GM12878 (cell line): ENCODE measurements at regions not wholly inside any gene's neighbourhood (a gene's known extent, or its start where the extent isn't known, plus 50 kb on each side); places are given as distances from the start of the nearest gene placed in this dataset.

Experiments used
- ATAC-seq: fragments of 200-7000 bp; cut with Tn5 transposase; 3 replicates; pipeline ENCODE4 v1.9.1; 2020; ENCODE audit warnings: mild to moderate bottlenecking, moderate library complexity
- BruUV-seq: library from RNA; stranded (reverse); fragments of 400-500 nt; replicated peaks from 2 replicates; lab custom pipeline; 2021; lab: Mats Ljungman, UMichigan
- CTCF ChIA-PET: fragments of 300-600 bp; sonication (Branson Sonifier 250); formaldehyde crosslinking; extraction: SDS; loops from one replicate; lab custom pipeline; 2021; ENCODE audit warnings: inconsistent platforms; lab: Yijun Ruan, JAX
- POLR2A ChIA-PET: fragments of 350-600 bp; formaldehyde crosslinking; extraction: SDS; loops from one replicate; lab custom pipeline; 2021; ENCODE audit warnings: inconsistent platforms; lab: Charles Lee
- RAD21 ChIA-PET: fragments of 300-600 bp; sonication (Branson Sonifier 250); formaldehyde crosslinking; loops from one replicate; lab custom pipeline; 2023; ENCODE audit warnings: antibody characterized with exemption; ENCODE audit not compliant: unreplicated experiment; lab: Charles Lee
- SMC1A ChIA-PET: fragments of 300-600 bp; sonication (Branson Sonifier 250); formaldehyde crosslinking; loops from one replicate; lab custom pipeline; 2023; ENCODE audit not compliant: unreplicated experiment, uncharacterized antibody; lab: Charles Lee
- DNase-seq: peaks from one replicate; pipeline ENCODE4 v3.0.0-alpha.2; 2011; ENCODE audit warnings: low read depth, low spot score
- FAIRE-seq: peaks from 3 replicates; lab custom pipeline; 2011; peaks lifted over from hg19 to GRCh38; lab: Jason Lieb, UNC
- H2AFZ ChIP-seq: 2 replicates; pipeline ENCODE4 v1.6.0; 2011; ENCODE audit warnings: low read depth, low read length, control low read depth; ENCODE audit not compliant: control insufficient read depth
- H3K27ac ChIP-seq: 2 replicates; pipeline ENCODE4 v1.5.1; 2011; ENCODE audit warnings: control low read depth; ENCODE audit not compliant: control insufficient read depth, insufficient read depth
- H3K27me3 ChIP-seq, 2 experiments: replicated peaks in 1 of 2; 2 replicates each; pipeline versions ENCODE4 v1.6.0 to v1.6.1; 2011; ENCODE audit warnings: low read length in 1 of 2; ENCODE audit not compliant: control insufficient read depth in 2 of 2, insufficient read depth in 2 of 2
- H3K36me3 ChIP-seq, 2 experiments: 2 replicates each; pipeline ENCODE4 v1.5.1; 2011; ENCODE audit warnings: low read length in 1 of 2; ENCODE audit not compliant: control insufficient read depth in 2 of 2, insufficient read depth in 2 of 2
- H3K4me1 ChIP-seq: 2 replicates; pipeline ENCODE4 v1.6.1; 2011; ENCODE audit warnings: mild to moderate bottlenecking, low read length, moderate library complexity, mixed read lengths; ENCODE audit not compliant: control insufficient read depth, insufficient read depth
- H3K4me2 ChIP-seq: 2 replicates; pipeline ENCODE4 v1.6.0; 2011; ENCODE audit warnings: control low read depth; ENCODE audit not compliant: control insufficient read depth, insufficient read depth
- H3K4me3 ChIP-seq: fragments of 200-600 bp; sonication (generic); 2 replicates; pipeline ENCODE4 v1.5.1; 2016
- H3K79me2 ChIP-seq: 2 replicates; pipeline ENCODE4 v1.6.0; 2011; ENCODE audit warnings: low read length; ENCODE audit not compliant: control insufficient read depth, insufficient read depth
- H3K9ac ChIP-seq: 2 replicates; pipeline ENCODE4 v1.8.0; 2011; ENCODE audit warnings: low read length, control low read depth, mixed read lengths; ENCODE audit not compliant: control insufficient read depth, insufficient read depth
- H3K9me3 ChIP-seq: replicated peaks from 3 replicates; pipeline ENCODE4 v1.5.1; 2011; ENCODE audit warnings: mild to moderate bottlenecking, low read length; ENCODE audit not compliant: control insufficient read depth, insufficient read depth
- H4K20me1 ChIP-seq: 2 replicates; pipeline ENCODE4 v1.6.0; 2011; ENCODE audit not compliant: control insufficient read depth, insufficient read depth
- BCL3 ChIP-seq: IDR thresholded peaks from 2 replicates; pipeline ENCODE4 v1.6.1; 2011; ENCODE audit warnings: borderline replicate concordance, low read depth, mild to moderate bottlenecking, moderate library complexity, low read length; ENCODE audit not compliant: insufficient read depth, poor library complexity, severe bottlenecking
- CHD2 ChIP-seq: IDR thresholded peaks from 2 replicates; pipeline ENCODE4 v1.6.1; 2011; ENCODE audit warnings: low read depth, low read length, improper control_type of control experiment, borderline replicate concordance
- CREM ChIP-seq: IDR thresholded peaks from 2 replicates; pipeline ENCODE4 v1.6.1; 2014; ENCODE audit warnings: antibody characterized with exemption, low read depth
- GATAD2B ChIP-seq: fragments of 450-650 bp; conservative IDR thresholded peaks from 2 replicates; pipeline ENCODE4 v1.6.1; 2017; ENCODE audit warnings: low read depth, mild to moderate bottlenecking, moderate library complexity
- IRF4 ChIP-seq: IDR thresholded peaks from 2 replicates; pipeline ENCODE4 v1.6.1; 2011; ENCODE audit warnings: low read depth, low read length
- JUND ChIP-seq: IDR thresholded peaks from 2 replicates; pipeline ENCODE4 v1.6.1; 2012; ENCODE audit warnings: low read depth, mild to moderate bottlenecking, low read length, improper control_type of control experiment, moderate library complexity
- PAX5 ChIP-seq: IDR thresholded peaks from 2 replicates; pipeline ENCODE4 v1.6.1; 2011; ENCODE audit warnings: low read depth, low read length, borderline replicate concordance
- PAX8 ChIP-seq: fragments of 450-650 bp; IDR thresholded peaks from 2 replicates; pipeline ENCODE4 v1.6.1; 2017; ENCODE audit warnings: mild to moderate bottlenecking, moderate library complexity
- ZNF622 ChIP-seq: fragments of 450-650 bp; IDR thresholded peaks from 2 replicates; pipeline ENCODE4 v1.6.1; 2017; ENCODE audit warnings: mild to moderate bottlenecking, inconsistent platforms
- WGBS: methylation state at CpG from one replicate; pipeline ENCODE4 v1.1.6; 2016; ENCODE audit warnings: low lambda C conversion rate; ENCODE audit not compliant: insufficient replicate concordance, insufficient coverage; ENCODE audit errors: missing lambda C conversion rate; 5-methylcytosine and 5-hydroxymethylcytosine counted together
- in situ Hi-C: fragments of 300-500 bp; cut with MboI; formaldehyde crosslinking; loops from 9 replicates; pipeline ENCODE4 v1.14.3; 2018; ENCODE audit warnings: mixed read lengths
- intact Hi-C: fragments of 100-400 bp; cut with micrococcal nuclease; formaldehyde crosslinking; loops from one replicate; pipeline ENCODE4 v1.14.2; 2022; ENCODE audit not compliant: unreplicated experiment

DNA sequence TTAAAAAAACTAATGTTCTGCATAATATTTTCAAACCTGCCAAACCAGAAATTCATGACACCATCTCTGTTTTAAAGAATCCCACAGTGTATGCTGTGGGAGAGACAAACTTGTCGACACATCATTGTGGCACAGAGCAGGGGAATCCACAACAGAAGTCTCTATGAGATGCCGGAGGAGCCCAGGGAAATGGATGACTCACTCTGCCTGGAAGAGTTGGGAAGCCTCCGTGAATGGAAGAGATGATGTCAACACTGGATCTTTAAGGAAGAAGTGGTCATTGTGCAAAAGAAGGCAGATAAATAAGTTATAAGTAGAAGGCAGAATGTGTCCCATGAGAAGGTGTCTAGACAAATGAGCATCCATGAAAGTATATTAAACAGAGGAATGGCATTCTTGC lies 595.1 kb downstream of the RAB28 start:
- H3K36me3 ChIP-seq = no peaks in the 10 kb centered on the region
- H4K20me1 ChIP-seq = no peaks in the 10 kb centered on the region
- no peak overlapping the region for H3K9ac ChIP-seq
- FAIRE-seq = no peak
- RAD21 ChIA-PET = no interaction called here
- SMC1A ChIA-PET = no interaction called here
- no peak for ATAC-seq
- in situ Hi-C loops (no loop called here), intact Hi-C loops (no loop called here)
- no peak for DNase-seq
- no peaks in the 10 kb centered on the region for H3K9me3 ChIP-seq
- POLR2A ChIA-PET = no interaction called here
- H3K4me3 ChIP-seq = no peak overlapping the region
- H3K4me2 ChIP-seq = no peak overlapping the region
- 40% methylated on average over 3 of the region's 3 CpGs for WGBS
- no peak overlapping the region for H2AFZ ChIP-seq
- H3K27ac ChIP-seq = no peak overlapping the region
- H3K4me1 ChIP-seq = no peaks in the 10 kb centered on the region
- TF ChIP-seq CHD2 (no peak), PAX8 (no peak), GATAD2B (no peak), BCL3 (no peak), PAX5 (no peak)
- BruUV-seq = no TSS peak
- H3K79me2 ChIP-seq = no peaks in the 10 kb centered on the region
- no peaks in the 10 kb centered on the region for H3K27me3 ChIP-seq
- CTCF ChIA-PET = no interaction called here

- ChIA-PET SMC1A (no interaction called here), RAD21 (no interaction called here), CTCF (no interaction called here), POLR2A (no interaction called here)
- FAIRE-seq (no peak), ATAC-seq (no peak), DNase-seq (no peak)
- no peak overlapping the region for H3K27ac ChIP-seq
- H3K9me3 ChIP-seq = no peaks in the 10 kb centered on the region
- H2AFZ ChIP-seq = no peak overlapping the region
- H4K20me1 ChIP-seq = no peaks in the 10 kb centered on the region
- no peaks in the 10 kb centered on the region for H3K4me1 ChIP-seq
- in situ Hi-C loops = no loop called here
- BruUV-seq = no TSS peak
- no peaks in the 10 kb centered on the region for H3K36me3 ChIP-seq
- WGBS = 21% methylated on average over 20 of the region's 20 CpGs
- H3K4me3 ChIP-seq = no peak overlapping the region
- intact Hi-C loops = no loop called here
- TF ChIP-seq ZNF622 (no peak), CREM (no peak), JUND (no peak), IRF4 (no peak)
- H3K4me2 ChIP-seq = no peak overlapping the region
- H3K79me2 ChIP-seq = no peaks in the 10 kb centered on the region
- H3K27me3 ChIP-seq = no peaks in the 10 kb centered on the region
- H3K9ac ChIP-seq = no peak overlapping the region
These were observed 599.0 kb downstream of the RAB28 start for GRCh38 chr4:12884846-12885796.
